ENCODE measurements at regions not wholly inside any gene's neighbourhood (a gene's known extent, or its start where the extent isn't known, plus 50 kb on each side); places are given as distances from the start of the nearest gene placed in this dataset.

DNA sequence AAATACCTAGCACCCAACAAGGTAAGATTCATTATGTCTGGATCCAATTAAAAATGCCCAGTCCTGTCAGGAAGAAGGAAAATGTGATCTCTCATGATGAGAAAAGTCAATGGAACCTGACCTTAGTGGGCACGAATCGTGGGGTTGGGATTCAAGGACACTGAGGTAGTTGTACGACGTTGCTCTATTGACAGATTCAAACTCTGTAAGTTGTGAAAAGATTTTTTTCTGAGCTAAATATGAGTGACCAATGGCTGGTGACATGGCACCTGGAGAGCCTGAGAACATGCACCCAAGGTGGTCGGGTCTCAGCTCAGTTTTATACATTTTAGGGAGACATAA is 148.2 kb downstream of the NDUFA10 start:
- Mint-ChIP-seq H3K9me3 (ENCODE audit: low read depth, unreplicated experiment) (no peaks in the 10 kb centered on the region), H3K4me1 (ENCODE audit: low read depth, unreplicated experiment) (no peaks in the 10 kb centered on the region), H3K4me3 (ENCODE audit: low read depth, unreplicated experiment) (no peak overlapping the region), H3K27ac (ENCODE audit: unreplicated experiment) (no peak overlapping the region), H3K27me3 (ENCODE audit: unreplicated experiment) (peaks cover 66% of the 10 kb centered on the region), H3K36me3 (ENCODE audit: insufficient read depth, unreplicated experiment) (no peaks in the 10 kb centered on the region)
- CTCF ChIA-PET, result no interaction called here
- BruUV-seq (replicated peaks), result no TSS peak
- intact Hi-C loops (cut with micrococcal nuclease; ENCODE audit: unreplicated experiment), result no loop called here
- TF ChIP-seq, protein P1, sequence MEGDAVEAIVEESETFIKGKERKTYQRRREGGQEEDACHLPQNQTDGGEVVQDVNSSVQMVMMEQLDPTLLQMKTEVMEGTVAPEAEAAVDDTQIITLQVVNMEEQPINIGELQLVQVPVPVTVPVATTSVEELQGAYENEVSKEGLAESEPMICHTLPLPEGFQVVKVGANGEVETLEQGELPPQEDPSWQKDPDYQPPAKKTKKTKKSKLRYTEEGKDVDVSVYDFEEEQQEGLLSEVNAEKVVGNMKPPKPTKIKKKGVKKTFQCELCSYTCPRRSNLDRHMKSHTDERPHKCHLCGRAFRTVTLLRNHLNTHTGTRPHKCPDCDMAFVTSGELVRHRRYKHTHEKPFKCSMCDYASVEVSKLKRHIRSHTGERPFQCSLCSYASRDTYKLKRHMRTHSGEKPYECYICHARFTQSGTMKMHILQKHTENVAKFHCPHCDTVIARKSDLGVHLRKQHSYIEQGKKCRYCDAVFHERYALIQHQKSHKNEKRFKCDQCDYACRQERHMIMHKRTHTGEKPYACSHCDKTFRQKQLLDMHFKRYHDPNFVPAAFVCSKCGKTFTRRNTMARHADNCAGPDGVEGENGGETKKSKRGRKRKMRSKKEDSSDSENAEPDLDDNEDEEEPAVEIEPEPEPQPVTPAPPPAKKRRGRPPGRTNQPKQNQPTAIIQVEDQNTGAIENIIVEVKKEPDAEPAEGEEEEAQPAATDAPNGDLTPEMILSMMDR (IDR thresholded peaks at IDR 0.05; ENCODE audit: unreplicated experiment), result no peak
- DNase-seq, result no peak

DNA sequence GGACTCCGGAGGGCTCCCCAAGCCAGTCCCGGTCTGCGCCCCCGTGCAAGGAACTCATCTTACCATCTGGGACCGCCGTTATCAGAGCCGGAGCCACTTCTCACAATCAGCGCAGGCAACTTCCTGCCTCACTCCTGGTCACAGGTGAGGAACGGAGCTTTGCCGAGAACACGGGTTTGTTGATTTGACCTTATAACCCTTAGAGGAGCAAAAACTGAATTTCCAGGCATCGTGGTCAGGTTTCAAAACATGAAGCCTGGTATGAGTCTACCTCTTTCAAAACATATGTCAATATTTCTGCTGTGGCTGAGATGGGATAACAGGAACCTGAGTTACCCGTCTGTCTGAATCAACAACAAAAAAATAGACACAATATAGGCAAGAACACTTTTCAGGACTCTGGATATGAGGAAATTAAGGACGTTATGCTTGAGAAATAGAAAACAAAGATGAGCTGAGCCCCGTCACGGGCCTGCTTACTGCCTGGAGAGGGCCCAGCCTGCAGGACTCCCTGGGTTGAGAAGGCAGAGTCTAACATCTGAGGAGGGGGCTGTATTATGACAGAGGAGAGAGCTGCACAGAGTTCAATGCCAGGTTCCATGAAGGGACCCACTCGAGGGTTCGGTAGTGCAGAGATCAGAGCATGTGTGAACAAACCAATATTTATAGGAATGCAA is 148.7 kb downstream of the NDUFA10 start:
- BruUV-seq (replicated peaks), result no TSS peak
- H3K4me1 Mint-ChIP-seq (ENCODE audit: low read depth, unreplicated experiment), result no peaks in the 10 kb centered on the region
- CTCF ChIA-PET, result no interaction called here
- no peaks in the 10 kb centered on the region for H3K9me3 Mint-ChIP-seq (ENCODE audit: low read depth, unreplicated experiment)
- peaks cover 61% of the 10 kb centered on the region for H3K27me3 Mint-ChIP-seq (ENCODE audit: unreplicated experiment)
- H3K4me3 Mint-ChIP-seq (ENCODE audit: low read depth, unreplicated experiment), result no peak overlapping the region
- DNase-seq, result no peak
- TF ChIP-seq, protein P1 (IDR thresholded peaks at IDR 0.05; ENCODE audit: unreplicated experiment), result no peak
- no peaks in the 10 kb centered on the region for H3K36me3 Mint-ChIP-seq (ENCODE audit: insufficient read depth, unreplicated experiment)
- no peak overlapping the region for H3K27ac Mint-ChIP-seq (ENCODE audit: unreplicated experiment)
- intact Hi-C loops (cut with micrococcal nuclease; ENCODE audit: unreplicated experiment), result no loop called here

DNA sequence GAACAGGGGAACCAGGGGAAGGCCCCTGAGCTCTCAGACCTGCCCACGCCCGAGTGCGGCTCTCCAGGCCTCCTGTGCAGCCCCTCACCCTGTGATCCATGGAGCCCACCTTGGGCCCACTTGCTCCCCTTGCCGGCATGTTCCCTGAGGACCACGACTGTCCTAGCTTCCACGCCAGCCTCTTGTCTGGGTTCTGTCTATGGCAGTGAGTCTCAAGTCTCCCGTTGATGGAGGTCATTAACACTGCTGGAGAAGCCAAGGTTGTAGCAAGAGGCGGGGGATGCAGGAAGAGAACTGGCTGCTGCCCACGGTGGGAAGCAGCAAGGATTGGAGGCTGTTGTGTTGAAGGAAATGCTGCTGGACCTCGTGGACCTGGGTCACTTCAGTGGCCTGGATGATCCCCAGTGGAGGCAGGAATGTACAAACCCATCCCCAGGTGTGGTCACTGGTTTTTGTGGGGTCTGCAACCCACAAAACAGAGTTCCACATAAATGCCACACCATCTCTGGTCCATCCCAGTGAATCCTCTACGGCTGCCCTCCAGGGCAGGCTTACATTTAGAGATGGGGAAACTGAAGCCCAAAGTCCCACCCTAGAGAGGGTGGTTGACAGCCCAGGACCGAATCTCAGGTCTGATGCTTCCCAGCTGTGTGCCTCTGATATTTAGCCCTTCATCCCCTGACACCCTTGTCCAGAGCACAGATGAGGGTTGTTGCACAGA is 150.3 kb downstream of the NDUFA10 start:
- no TSS peak for BruUV-seq (replicated peaks)
- CTCF ChIA-PET, result no interaction called here

DNA sequence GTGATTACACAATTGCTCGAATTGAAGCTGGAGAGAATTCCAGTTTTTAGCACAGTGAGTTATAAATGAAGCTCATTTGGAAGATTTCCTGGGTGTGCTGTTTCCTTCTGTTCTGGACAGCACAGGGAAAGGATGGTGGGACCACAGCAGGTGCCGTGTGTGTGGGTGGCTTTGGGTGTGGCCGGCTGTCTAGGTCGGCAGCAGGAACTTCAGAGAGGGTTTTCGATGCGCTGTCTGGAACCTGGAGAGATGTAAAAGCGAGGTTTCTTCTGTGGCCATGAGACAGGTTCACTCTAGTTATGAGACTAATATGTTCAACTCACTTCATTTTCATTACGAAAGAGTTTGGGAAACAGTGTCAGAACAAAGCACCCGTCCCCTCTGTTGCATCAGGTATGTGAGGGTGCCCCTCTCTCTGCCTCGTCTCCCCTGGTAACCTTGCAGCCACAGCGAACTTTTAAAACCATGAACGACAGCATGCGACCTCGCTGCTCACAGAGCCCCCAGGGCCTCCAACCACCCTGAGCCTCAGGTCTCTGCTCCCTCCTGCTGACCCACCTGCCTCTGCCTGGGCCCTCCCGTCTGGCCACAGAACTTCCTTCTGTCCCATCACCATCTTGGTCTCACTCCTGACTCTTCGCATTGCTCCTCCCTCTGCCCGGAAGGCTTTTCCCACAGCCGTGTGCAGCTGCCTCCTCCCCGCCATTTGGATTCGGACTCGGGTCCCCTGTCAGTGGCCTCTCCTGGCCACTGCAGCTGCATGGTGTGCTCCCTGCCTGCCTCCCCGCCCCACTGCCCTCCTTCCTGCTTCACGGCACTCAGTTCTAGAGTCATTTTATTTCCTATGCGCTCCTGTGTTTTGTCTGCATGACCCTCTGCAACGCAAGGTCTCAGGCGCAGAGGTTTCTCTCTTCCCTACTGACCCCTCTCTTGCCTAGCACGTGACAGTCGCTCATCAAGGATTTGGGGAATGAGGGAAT is 151.2 kb downstream of the NDUFA10 start:
- Mint-ChIP-seq H3K36me3 (ENCODE audit: insufficient read depth, unreplicated experiment) (no peaks in the 10 kb centered on the region), H3K4me3 (ENCODE audit: low read depth, unreplicated experiment) (no peak overlapping the region), H3K27me3 (ENCODE audit: unreplicated experiment) (peaks cover 49% of the 10 kb centered on the region), H3K27ac (ENCODE audit: unreplicated experiment) (no peak overlapping the region), H3K9me3 (ENCODE audit: low read depth, unreplicated experiment) (no peaks in the 10 kb centered on the region), H3K4me1 (ENCODE audit: low read depth, unreplicated experiment) (no peaks in the 10 kb centered on the region)
- CTCF ChIA-PET, result no interaction called here
- TF ChIP-seq, protein P1 (IDR thresholded peaks at IDR 0.05; ENCODE audit: unreplicated experiment), result no peak
- BruUV-seq (replicated peaks), result no TSS peak
- intact Hi-C loops (cut with micrococcal nuclease; ENCODE audit: unreplicated experiment), result no loop called here
- no peak for DNase-seq

More for the DNA sequence above, 150.3 kb downstream of the NDUFA10 start:
- Mint-ChIP-seq H3K4me3 (ENCODE audit: low read depth, unreplicated experiment) (no peak overlapping the region), H3K9me3 (ENCODE audit: low read depth, unreplicated experiment) (no peaks in the 10 kb centered on the region), H3K4me1 (ENCODE audit: low read depth, unreplicated experiment) (no peaks in the 10 kb centered on the region), H3K27me3 (ENCODE audit: unreplicated experiment) (peaks cover 55% of the 10 kb centered on the region), H3K36me3 (ENCODE audit: insufficient read depth, unreplicated experiment) (no peaks in the 10 kb centered on the region), H3K27ac (ENCODE audit: unreplicated experiment) (no peak overlapping the region)
- TF ChIP-seq, protein P1 (IDR thresholded peaks at IDR 0.05; ENCODE audit: unreplicated experiment), result no peak
- intact Hi-C loops (cut with micrococcal nuclease; ENCODE audit: unreplicated experiment), result no loop called here
- DNase-seq, result no peak
